ENCODE measurements at regions not wholly inside any gene's neighbourhood (a gene's known extent, or its start where the extent isn't known, plus 50 kb on each side); places are given as distances from the start of the nearest gene placed in this dataset.

GRCh38 chr14:83992857-83993256 lies 1537.1 kb upstream of the FLRT2 start:
- H4K20me1 ChIP-seq (ENCODE audit: insufficient read depth, low read length), result no peaks in the 10 kb centered on the region
- H3K27ac ChIP-seq (ENCODE audit: low read depth in 1 of 2, low read length in 2 of 2), result no peak overlapping the region
- intact Hi-C loops (cut with micrococcal nuclease), result no loop called here
- peaks cover 14% of the 10 kb centered on the region for H3K4me1 Mint-ChIP-seq
- H3K9me3 Mint-ChIP-seq, result peaks cover 0 to 5% (median 1%) of the 10 kb centered on the region in 7 donors
- H3K9ac ChIP-seq (ENCODE audit: insufficient read depth, low read length, poor library complexity, severe bottlenecking), result no peak overlapping the region
- no peak overlapping the region for H3K27ac Mint-ChIP-seq
- TF ChIP-seq, protein P1, sequence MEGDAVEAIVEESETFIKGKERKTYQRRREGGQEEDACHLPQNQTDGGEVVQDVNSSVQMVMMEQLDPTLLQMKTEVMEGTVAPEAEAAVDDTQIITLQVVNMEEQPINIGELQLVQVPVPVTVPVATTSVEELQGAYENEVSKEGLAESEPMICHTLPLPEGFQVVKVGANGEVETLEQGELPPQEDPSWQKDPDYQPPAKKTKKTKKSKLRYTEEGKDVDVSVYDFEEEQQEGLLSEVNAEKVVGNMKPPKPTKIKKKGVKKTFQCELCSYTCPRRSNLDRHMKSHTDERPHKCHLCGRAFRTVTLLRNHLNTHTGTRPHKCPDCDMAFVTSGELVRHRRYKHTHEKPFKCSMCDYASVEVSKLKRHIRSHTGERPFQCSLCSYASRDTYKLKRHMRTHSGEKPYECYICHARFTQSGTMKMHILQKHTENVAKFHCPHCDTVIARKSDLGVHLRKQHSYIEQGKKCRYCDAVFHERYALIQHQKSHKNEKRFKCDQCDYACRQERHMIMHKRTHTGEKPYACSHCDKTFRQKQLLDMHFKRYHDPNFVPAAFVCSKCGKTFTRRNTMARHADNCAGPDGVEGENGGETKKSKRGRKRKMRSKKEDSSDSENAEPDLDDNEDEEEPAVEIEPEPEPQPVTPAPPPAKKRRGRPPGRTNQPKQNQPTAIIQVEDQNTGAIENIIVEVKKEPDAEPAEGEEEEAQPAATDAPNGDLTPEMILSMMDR (IDR thresholded peaks at IDR 0.05), result no peak
- H3K27me3 Mint-ChIP-seq (ENCODE audit: low read depth in 3 of 3), result no peaks in the 10 kb centered on the region
- H3K4me3 ChIP-seq (replicated peaks in 1 of 3; ENCODE audit: low read depth in 2 of 3, low read length in 3 of 3), result no peak overlapping the region
- H3K36me3 Mint-ChIP-seq, result no peaks in the 10 kb centered on the region
- no peak overlapping the region for H2AFZ ChIP-seq (ENCODE audit: insufficient read depth, low read depth, low read length, poor library complexity, severe bottlenecking)
- H3K4me1 ChIP-seq (ENCODE audit: control insufficient read depth in 1 of 2, insufficient read depth in 2 of 2, low read length in 2 of 2), result peaks cover 5 to 8% of the 10 kb centered on the region in 2 donors
- no peaks in the 10 kb centered on the region for H3K79me2 ChIP-seq (ENCODE audit: insufficient read depth, low read length)
- H3K9me3 ChIP-seq (replicated peaks in 1 of 2; ENCODE audit: control insufficient read depth in 1 of 2, insufficient read depth in 1 of 2, low read length in 2 of 2), result no peaks in the 10 kb centered on the region
- H3K4me2 ChIP-seq (replicated peaks; ENCODE audit: extremely low read depth, low read length, poor library complexity, severe bottlenecking), result no peak overlapping the region
- H3K27me3 ChIP-seq (ENCODE audit: control insufficient read depth in 2 of 2, insufficient read depth in 2 of 2, low read length in 2 of 2), result no peaks in the 10 kb centered on the region
- 92% methylated on average over 1 of the region's 3 CpGs for WGBS (ENCODE audit: insufficient coverage)
- DNase-seq, result no peak
- no peaks in the 10 kb centered on the region for H3K36me3 ChIP-seq (replicated peaks in 1 of 2; ENCODE audit: control insufficient read depth in 1 of 2, insufficient read depth in 2 of 2, low read length in 2 of 2)
- no peak overlapping the region for H3K4me3 Mint-ChIP-seq

- no peaks in the 10 kb centered on the region for H3K36me3 Mint-ChIP-seq
- DNase-seq, result no peak
- WGBS (ENCODE audit: insufficient coverage), result no CpG with 5 or more reads among the region's 2 CpGs
- no peak overlapping the region for H3K27ac Mint-ChIP-seq
- peaks cover 7% of the 10 kb centered on the region for H3K4me1 Mint-ChIP-seq
- H3K9me3 Mint-ChIP-seq, result peaks cover 0 to 5% (median 1%) of the 10 kb centered on the region in 7 donors
- no peaks in the 10 kb centered on the region for H3K27me3 Mint-ChIP-seq (ENCODE audit: low read depth in 3 of 3)
- no peak overlapping the region for H3K9ac ChIP-seq (ENCODE audit: insufficient read depth, low read length, poor library complexity, severe bottlenecking)
- H3K36me3 ChIP-seq (replicated peaks in 1 of 2; ENCODE audit: control insufficient read depth in 1 of 2, insufficient read depth in 2 of 2, low read length in 2 of 2), result no peaks in the 10 kb centered on the region
- H2AFZ ChIP-seq (ENCODE audit: insufficient read depth, low read depth, low read length, poor library complexity, severe bottlenecking), result no peak overlapping the region
- no peak overlapping the region for H3K4me2 ChIP-seq (replicated peaks; ENCODE audit: extremely low read depth, low read length, poor library complexity, severe bottlenecking)
- intact Hi-C loops (cut with micrococcal nuclease), result no loop called here
- no peak overlapping the region for H3K27ac ChIP-seq (ENCODE audit: low read depth in 1 of 2, low read length in 2 of 2)
- H3K27me3 ChIP-seq (ENCODE audit: control insufficient read depth in 2 of 2, insufficient read depth in 2 of 2, low read length in 2 of 2), result no peaks in the 10 kb centered on the region
- peaks cover 0 to 1% of the 10 kb centered on the region in 2 donors for H3K4me1 ChIP-seq (ENCODE audit: control insufficient read depth in 1 of 2, insufficient read depth in 2 of 2, low read length in 2 of 2)
- TF ChIP-seq, protein P1 (IDR thresholded peaks at IDR 0.05), result no peak
- H3K79me2 ChIP-seq (ENCODE audit: insufficient read depth, low read length), result no peaks in the 10 kb centered on the region
- no peaks in the 10 kb centered on the region for H3K9me3 ChIP-seq (replicated peaks in 1 of 2; ENCODE audit: control insufficient read depth in 1 of 2, insufficient read depth in 1 of 2, low read length in 2 of 2)
- no peak overlapping the region for H3K4me3 ChIP-seq (replicated peaks in 1 of 3; ENCODE audit: low read depth in 2 of 3, low read length in 3 of 3)
- no peak overlapping the region for H3K4me3 Mint-ChIP-seq
- H4K20me1 ChIP-seq (ENCODE audit: insufficient read depth, low read length), result no peaks in the 10 kb centered on the region
These were observed 1536.4 kb upstream of the FLRT2 start for GRCh38 chr14:83993545-83993944.

All from CD14-positive monocyte (primary cell).